ENCODE measurements at regions not wholly inside any gene's neighbourhood (a gene's known extent, or its start where the extent isn't known, plus 50 kb on each side); places are given as distances from the start of the nearest gene placed in this dataset.

DNA sequence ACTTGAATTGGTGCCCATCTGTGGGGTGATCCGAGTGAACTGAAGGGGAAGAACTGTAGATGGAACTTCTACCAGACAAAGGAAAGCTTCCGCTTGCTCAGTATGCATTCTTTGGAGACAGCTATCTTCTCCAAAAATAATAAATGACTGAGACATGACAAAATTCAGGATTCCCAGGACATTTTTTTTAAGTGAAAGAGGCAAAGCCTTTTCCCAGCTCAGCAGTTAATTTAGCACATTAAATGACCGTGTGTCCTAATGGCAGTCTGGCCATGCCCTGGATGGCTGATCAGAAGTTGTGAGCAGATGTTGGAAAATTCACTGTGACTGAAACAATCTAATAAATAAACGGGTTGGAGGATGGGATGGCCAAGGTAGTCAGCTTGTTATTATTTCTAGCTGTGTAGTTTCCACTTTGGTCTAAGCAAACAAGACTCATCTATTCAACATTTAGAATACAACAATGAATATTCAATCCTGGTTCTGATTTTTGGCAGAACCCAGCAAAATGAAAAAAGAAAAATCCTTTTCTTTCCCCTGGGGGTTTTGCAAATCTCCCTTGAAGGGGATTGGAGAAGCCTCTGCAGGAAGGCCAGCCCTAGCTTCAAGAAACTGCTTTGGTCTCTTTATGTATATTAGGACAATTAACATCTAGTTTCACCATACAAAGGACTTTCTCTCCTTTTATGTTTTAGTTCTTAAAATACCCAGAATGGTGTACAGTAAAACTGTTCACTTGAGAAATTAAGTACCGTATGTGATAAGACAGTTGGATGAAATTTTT lies 540.9 kb upstream of the MDFIC2 start:
- Histone ChIP-seq H3K9me1 (ENCODE audit: control insufficient read depth, insufficient read depth, low read length) (no peaks in the 10 kb centered on the region), H3K27ac (ENCODE audit: extremely low read depth, low read depth, low read length) (no peak overlapping the region), H3K27me3 (ENCODE audit: control insufficient read depth in 2 of 2, insufficient read depth in 2 of 2, low read length in 2 of 2) (peaks cover 0 to 10% of the 10 kb centered on the region in 2 experiments; a peak in 2 of 5 replicates), H3K4me3 (no peak overlapping the region), H3K9me3 (replicated peaks; ENCODE audit: control insufficient read depth, insufficient read depth, low read depth, low read length) (no peaks in the 10 kb centered on the region), H3K9ac (ENCODE audit: insufficient read depth in 1 of 2, low read depth in 2 of 2, low read length in 2 of 2) (no peak overlapping the region), H3K4me1 (replicated peaks in 1 of 2; ENCODE audit: control insufficient read depth in 2 of 2, insufficient read depth in 2 of 2, low read length in 2 of 2) (no peaks in the 10 kb centered on the region), H4K20me1 (replicated peaks; ENCODE audit: control insufficient read depth, insufficient read depth, low read length) (no peaks in the 10 kb centered on the region), H3K79me2 (ENCODE audit: control insufficient read depth, insufficient read depth, low read length) (no peaks in the 10 kb centered on the region), H2AFZ (ENCODE audit: low read depth, low read length) (no peak overlapping the region), H3K4me2 (ENCODE audit: insufficient read depth, low read length) (no peak overlapping the region), H3K36me3 (ENCODE audit: control insufficient read depth, insufficient read depth, low read length) (no peaks in the 10 kb centered on the region)
- no peak for DNase-seq (ENCODE audit: extremely low read depth in 1 of 4, low spot score in 3 of 4)
- FAIRE-seq, result no peak
- intact Hi-C loops (cut with micrococcal nuclease) (no loop called here), in situ Hi-C loops (cut with MboI) (no loop called here)
- ATAC-seq, result no peak
- CTCF ChIA-PET (ENCODE audit: low intra/inter-chr PET ratio), result no interaction called here
- POLR2A ChIA-PET, result no interaction called here
- TF ChIP-seq, protein P1, sequence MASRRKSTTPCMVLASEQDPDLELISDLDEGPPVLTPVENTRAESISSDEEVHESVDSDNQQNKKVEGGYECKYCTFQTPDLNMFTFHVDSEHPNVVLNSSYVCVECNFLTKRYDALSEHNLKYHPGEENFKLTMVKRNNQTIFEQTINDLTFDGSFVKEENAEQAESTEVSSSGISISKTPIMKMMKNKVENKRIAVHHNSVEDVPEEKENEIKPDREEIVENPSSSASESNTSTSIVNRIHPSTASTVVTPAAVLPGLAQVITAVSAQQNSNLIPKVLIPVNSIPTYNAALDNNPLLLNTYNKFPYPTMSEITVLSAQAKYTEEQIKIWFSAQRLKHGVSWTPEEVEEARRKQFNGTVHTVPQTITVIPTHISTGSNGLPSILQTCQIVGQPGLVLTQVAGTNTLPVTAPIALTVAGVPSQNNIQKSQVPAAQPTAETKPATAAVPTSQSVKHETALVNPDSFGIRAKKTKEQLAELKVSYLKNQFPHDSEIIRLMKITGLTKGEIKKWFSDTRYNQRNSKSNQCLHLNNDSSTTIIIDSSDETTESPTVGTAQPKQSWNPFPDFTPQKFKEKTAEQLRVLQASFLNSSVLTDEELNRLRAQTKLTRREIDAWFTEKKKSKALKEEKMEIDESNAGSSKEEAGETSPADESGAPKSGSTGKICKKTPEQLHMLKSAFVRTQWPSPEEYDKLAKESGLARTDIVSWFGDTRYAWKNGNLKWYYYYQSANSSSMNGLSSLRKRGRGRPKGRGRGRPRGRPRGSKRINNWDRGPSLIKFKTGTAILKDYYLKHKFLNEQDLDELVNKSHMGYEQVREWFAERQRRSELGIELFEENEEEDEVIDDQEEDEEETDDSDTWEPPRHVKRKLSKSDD (conservative IDR thresholded peaks at IDR 0.05; ENCODE audit: low read length), result no peak
- no peak for TF ChIP-seq EP400 (IDR thresholded peaks at IDR 0.05)
- TF ChIP-seq RAD51 (IDR thresholded peaks at IDR 0.05; ENCODE audit: borderline replicate concordance, low read depth), result no peak
- no TSS peak for BruUV-seq (replicated peaks)
- WGBS (ENCODE audit: insufficient coverage, low coverage, missing lambda C conversion rate), result 0% methylated on average over 5 of the region's 5 CpGs
